GM12801 (cell line): ENCODE measurements at regions not wholly inside any gene's neighbourhood (a gene's known extent, or its start where the extent isn't known, plus 50 kb on each side); places are given as distances from the start of the nearest gene placed in this dataset.

Source experiments
- CTCF ChIP-seq: IDR thresholded peaks from one replicate; pipeline ENCODE4 v1.5.1; 2011; ENCODE audit warnings: control low read depth; ENCODE audit not compliant: insufficient read length; ENCODE audit errors: extremely low read depth

- no peak for TF ChIP-seq CTCF
These were observed 275.5 kb downstream of the SHOX2 start for GRCh38 chr3:157830556-157831236.

- no peak for TF ChIP-seq CTCF
These were observed 276.4 kb downstream of the SHOX2 start for GRCh38 chr3:157829786-157830185.

GRCh38 chr3:157824281-157824680 lies 281.9 kb downstream of the SHOX2 start:
- no peak for TF ChIP-seq CTCF

- no peak for TF ChIP-seq CTCF
These were observed 283.2 kb downstream of the SHOX2 start for GRCh38 chr3:157823050-157823449.

GRCh38 chr3:157820157-157820517 lies 286.1 kb downstream of the SHOX2 start:
- no peak for TF ChIP-seq CTCF

- TF ChIP-seq CTCF = no peak
These were observed 286.7 kb downstream of the SHOX2 start for GRCh38 chr3:157819270-157820156.

- no peak for TF ChIP-seq CTCF
These were observed 289.3 kb downstream of the SHOX2 start for GRCh38 chr3:157816896-157817295.
